A549 (cell line): ENCODE measurements at regions not wholly inside any gene's neighbourhood (a gene's known extent, or its start where the extent isn't known, plus 50 kb on each side); places are given as distances from the start of the nearest gene placed in this dataset.
"Not testable (repeated sequence)": the region's sequence is repeated elsewhere in the genome, so short reads cannot be mapped to it uniquely, and the experiment has no call there.

Experiments
- ATAC-seq, 2 experiments: fragments of 200-7000 bp in 1 of 2; fragments of >200 bp in 1 of 2; cut with Nextera tagmentation in 1 of 2; cut with Tn5 transposase in 1 of 2; 3 replicates each; pipeline versions ENCODE4 v1.8.0 to v1.9.1; 2018 to 2020; ENCODE audit warnings: mild to moderate bottlenecking in 1 of 2, moderate library complexity in 1 of 2
- CTCF ChIA-PET: fragments of 300-600 bp; sonication (Branson Sonifier 250); formaldehyde crosslinking; extraction: SDS; loops from one replicate; lab custom pipeline; 2021; ENCODE audit warnings: antibody characterized with exemption, inconsistent platforms; lab: Yijun Ruan, JAX
- POLR2A ChIA-PET: fragments of 350-600 bp; formaldehyde crosslinking; extraction: SDS; loops from one replicate; lab custom pipeline; 2021; ENCODE audit warnings: antibody characterized with exemption, inconsistent platforms; lab: Yijun Ruan, JAX
- DNase-seq, 2 experiments: peaks; one replicate each; pipeline versions ENCODE4 v3.0.0 to v3.0.0-alpha.2; 2011 to 2016; ENCODE audit warnings: low read depth in 1 of 2, low spot score in 1 of 2
- FAIRE-seq: peaks from 2 replicates; lab custom pipeline; 2011; peaks lifted over from hg19 to GRCh38; lab: Jason Lieb, UNC
- H3K27ac ChIP-seq, 2 experiments: fragments of >200 bp; sonication (Bioruptor Twin); formaldehyde crosslinking; 3 replicates each; pipeline ENCODE4 v1.5.1; 2016 to 2017
- H3K4me1 ChIP-seq: fragments of >200 bp; sonication (Bioruptor Twin); formaldehyde crosslinking; 3 replicates; pipeline ENCODE4 v1.6.1; 2016
- H3K4me2 ChIP-seq: fragments of >200 bp; sonication (Bioruptor Twin); formaldehyde crosslinking; 3 replicates; pipeline ENCODE4 v1.6.1; 2016
- H3K4me3 ChIP-seq: fragments of >200 bp; sonication (Bioruptor Twin); formaldehyde crosslinking; 3 replicates; pipeline ENCODE4 v1.5.1; 2016
- H3K9me3 ChIP-seq: fragments of >200 bp; sonication (Bioruptor Twin); formaldehyde crosslinking; 3 replicates; pipeline ENCODE4 v1.6.1; 2016
- CTCF ChIP-seq: fragments of >200 bp; sonication (Bioruptor Twin); formaldehyde crosslinking; IDR thresholded peaks from 3 replicates; pipeline ENCODE4 v1.5.1; 2016
- MAFK ChIP-seq: fragments of 450-650 bp; IDR thresholded peaks from 2 replicates; pipeline ENCODE4 v1.6.1; 2014; ENCODE audit not compliant: partially characterized antibody
- NR3C1 ChIP-seq: fragments of >200 bp; sonication (Bioruptor Twin); formaldehyde crosslinking; IDR thresholded peaks from 3 replicates; pipeline ENCODE4 v1.6.1; 2017
- RAD21 ChIP-seq, 2 experiments: fragments of >200 bp in 1 of 2; sonication (Bioruptor Twin) in 1 of 2; formaldehyde crosslinking in 1 of 2; IDR thresholded peaks in 1 of 2; conservative IDR thresholded peaks in 1 of 2; 2 replicates in 1 of 2; 3 replicates in 1 of 2; pipeline ENCODE4 v1.6.1; 2012 to 2018; ENCODE audit warnings: inconsistent platforms in 1 of 2
- SMC3 ChIP-seq: fragments of >200 bp; sonication (Bioruptor Twin); formaldehyde crosslinking; IDR thresholded peaks from 3 replicates; pipeline ENCODE4 v1.6.1; 2018; ENCODE audit warnings: inconsistent platforms
- WGBS: methylation state at CpG from one replicate; pipeline ENCODE4 v1.1.6; 2017; ENCODE audit errors: missing lambda C conversion rate; 5-methylcytosine and 5-hydroxymethylcytosine counted together
- small RNA-seq, 6 experiments: library from RNA; depleted of rRNA; stranded (forward); fragments of <200 nt; gene quantifications; one replicate each; pipeline ENCODE3, GENCODE V24; 2012

GRCh38 chr2:94776036-94776435, 95.2 kb upstream of the TEKT4 start:
- POLR2A ChIA-PET: no interaction called here
- H3K4me2 ChIP-seq: no peak overlapping the region
- 6% methylated on average over 2 of the region's 2 CpGs for WGBS
- TF ChIP-seq RAD21 (conservative IDR thresholded peaks at IDR 0.05 in 1 of 2, IDR thresholded peaks at IDR 0.05 in 1 of 2) (no peak), NR3C1 (no peak)
- no peak for DNase-seq
- H3K9me3 ChIP-seq: no peaks in the 10 kb centered on the region
- H3K4me1 ChIP-seq: no peaks in the 10 kb centered on the region
- no peak overlapping the region for H3K4me3 ChIP-seq
- ATAC-seq: no peak
- no peak for FAIRE-seq
- CTCF ChIA-PET: interaction anchor here (0.6 kb wide), 1 partner anchor 22 kb away, joined by 4 read pairs; no protein-coding TSS in a partner anchor
- H3K27ac ChIP-seq: no peak overlapping the region

- H3K4me1 ChIP-seq, CTCF ChIA-PET, H3K4me2 ChIP-seq, H3K27ac ChIP-seq, H3K4me3 ChIP-seq, POLR2A ChIA-PET, H3K9me3 ChIP-seq, ATAC-seq, FAIRE-seq, DNase-seq: not testable (repeated sequence)
- 2% methylated on average over 3 of the region's 3 CpGs for WGBS
Measured at GRCh38 chr2:94785105-94785504, 86.1 kb upstream of the TEKT4 start.

- H3K9me3 ChIP-seq, CTCF ChIA-PET, H3K4me3 ChIP-seq, DNase-seq, H3K27ac ChIP-seq, H3K4me2 ChIP-seq, H3K4me1 ChIP-seq, FAIRE-seq, POLR2A ChIA-PET, ATAC-seq: not testable (repeated sequence)
- 53% methylated on average over 5 of the region's 5 CpGs for WGBS
Measured at GRCh38 chr2:94786424-94786823, 84.8 kb upstream of the TEKT4 start.

GRCh38 chr2:94790169-94790568, 81.1 kb upstream of the TEKT4 start:
- ATAC-seq, POLR2A ChIA-PET, H3K4me3 ChIP-seq, H3K9me3 ChIP-seq, CTCF ChIA-PET, H3K4me1 ChIP-seq, H3K4me2 ChIP-seq, H3K27ac ChIP-seq, DNase-seq, FAIRE-seq: not testable (repeated sequence)
- 53% methylated on average over 2 of the region's 2 CpGs for WGBS
- peak; percentile 77 for TF ChIP-seq MAFK

GRCh38 chr2:94797235-94797634, 74.0 kb upstream of the TEKT4 start:
- H3K4me3 ChIP-seq, H3K9me3 ChIP-seq, FAIRE-seq, H3K4me2 ChIP-seq, POLR2A ChIA-PET, H3K4me1 ChIP-seq, H3K27ac ChIP-seq, ATAC-seq: not testable (repeated sequence)
- TF ChIP-seq SMC3 (peak; percentile 34; the same call in 2 of the 3 replicates), CTCF (peak; percentile 45), RAD21 (conservative IDR thresholded peaks at IDR 0.05 in 1 of 2, IDR thresholded peaks at IDR 0.05 in 1 of 2) (peak; percentile 37 to 44)
- CTCF ChIA-PET: interaction anchor here (0.9 kb wide), 1 partner anchor 8 kb away, joined by 5 read pairs; no protein-coding TSS in a partner anchor
- peak in 1 of 2 experiments; percentile 7 for DNase-seq

Small RNA genes in the stretch of these regions (small RNA-seq; reads per million reads assigned to genes)
- 0 reads per million in 6 experiments for gene CNN2P11
